Body of pancreas (tissue), 4 donors: ENCODE measurements at regions not wholly inside any gene's neighbourhood (a gene's known extent, or its start where the extent isn't known, plus 50 kb on each side); places are given as distances from the start of the nearest gene placed in this dataset.

Source experiments
- ATAC-seq: fragments of 150-250 bp; one replicate; pipeline ENCODE4 v1.9.1; 2016
- DNase-seq, 4 donors: peaks; one replicate each; pipeline ENCODE4 v3.0.0-alpha.2; 2019
- H3K27ac ChIP-seq, 4 donors: fragments of 200-600 bp; sonication (generic); 1 replicate in 3 of 4; 2 replicates in 1 of 4; pipeline versions ENCODE4 v1.5.1 to v1.6.1; 2016 to 2019; ENCODE audit warnings: mild to moderate bottlenecking in 1 of 4, mixed read lengths in 1 of 4, moderate library complexity in 1 of 4
- H3K27me3 ChIP-seq, 2 donors: fragments of 200-600 bp; sonication (generic); one replicate each; pipeline ENCODE4 v1.6.0; 2016; ENCODE audit warnings: mild to moderate bottlenecking in 1 of 2
- H3K36me3 ChIP-seq, 2 donors: fragments of 200-600 bp; sonication (generic); replicated peaks in 1 of 2; 2 replicates each; pipeline ENCODE4 v1.5.1; 2016; ENCODE audit warnings: low read depth in 2 of 2; ENCODE audit not compliant: insufficient read depth in 1 of 2
- H3K4me1 ChIP-seq: fragments of 200-600 bp; sonication (generic); one replicate; pipeline ENCODE4 v1.6.0; 2016
- H3K4me3 ChIP-seq, 2 donors: fragments of 200-600 bp; sonication (generic); 1 replicate in 1 of 2; 2 replicates in 1 of 2; pipeline ENCODE4 v1.5.1; 2016 to 2019
- H3K9me3 ChIP-seq, 3 donors: fragments of 200-600 bp; sonication (generic); 1 replicate in 2 of 3; 2 replicates in 1 of 3; pipeline ENCODE4 v1.5.1; 2016
- CTCF ChIP-seq, 7 experiments: fragments of 450-650 bp in 4 of 7; fragments of 200-600 bp in 3 of 7; sonication (generic) in 3 of 7; IDR thresholded peaks; one replicate each; pipeline ENCODE4 v1.5.1; 2016 to 2019; ENCODE audit warnings: antibody characterized with exemption in 7 of 7
- POLR2A ChIP-seq, 3 donors: fragments of 450-650 bp; IDR thresholded peaks; one replicate each; pipeline ENCODE4 v1.6.1; 2016; ENCODE audit warnings: antibody characterized with exemption in 3 of 3, mild to moderate bottlenecking in 2 of 3
- WGBS, 2 donors: methylation state at CpG; one replicate each; pipeline ENCODE4 v1.1.5; 2017; 5-methylcytosine and 5-hydroxymethylcytosine counted together
- intact Hi-C: fragments of 100-400 bp; cut with DNase I; formaldehyde crosslinking; loops from one replicate; pipeline ENCODE4 v1.15.1; 2023

DNA sequence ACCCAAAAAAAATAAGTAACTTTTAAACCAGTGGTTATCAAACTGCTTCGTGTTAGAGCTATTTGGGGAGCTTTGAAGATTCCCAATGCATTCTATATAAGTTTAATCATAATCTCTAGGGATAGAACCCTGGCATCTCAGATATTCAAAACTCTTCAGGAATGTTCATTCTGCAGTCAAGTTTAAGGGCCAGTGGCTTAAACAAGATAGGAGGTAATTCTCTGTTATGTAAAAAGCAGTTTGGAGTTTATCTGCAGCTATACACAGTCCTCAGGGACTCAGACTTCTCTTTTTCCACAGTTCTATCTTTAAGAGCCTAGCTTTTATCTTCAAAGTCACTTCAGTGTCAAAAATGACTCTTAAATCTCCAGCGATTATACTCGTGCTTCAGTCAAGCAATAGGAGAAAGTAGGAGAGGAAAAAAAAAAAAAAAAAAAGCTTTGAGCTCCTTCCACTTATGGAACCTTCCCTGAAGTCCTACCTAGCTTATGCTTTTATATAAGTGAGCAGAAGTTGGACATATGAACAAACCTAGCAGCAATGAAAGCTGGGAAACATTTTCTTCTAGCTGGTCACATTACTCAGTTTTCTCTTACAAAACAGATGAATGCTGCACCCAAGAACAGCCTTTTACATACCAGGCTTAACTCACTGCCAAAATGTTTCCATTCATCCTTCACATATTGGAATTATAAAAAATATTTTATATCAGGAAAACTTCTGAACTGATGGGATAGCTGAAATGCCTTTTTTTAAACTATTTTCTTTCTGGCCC lies 302.8 kb downstream of the FSCB start:
- DNase-seq, result no peak
- Histone ChIP-seq H3K4me1 (no peaks in the 10 kb centered on the region), H3K4me3 (no peak overlapping the region), H3K9me3 (no peaks in the 10 kb centered on the region), H3K27ac (no peak overlapping the region), H3K36me3 (no peaks in the 10 kb centered on the region), H3K27me3 (no peaks in the 10 kb centered on the region)
- intact Hi-C loops, result no loop called here
- no peak for ATAC-seq
- TF ChIP-seq POLR2A (IDR thresholded peaks at IDR 0.05) (no peak), CTCF (IDR thresholded peaks at IDR 0.05) (no peak)
- 20 to 30% methylated on average over 3 of the region's 3 CpGs for WGBS, 2 donors

DNA sequence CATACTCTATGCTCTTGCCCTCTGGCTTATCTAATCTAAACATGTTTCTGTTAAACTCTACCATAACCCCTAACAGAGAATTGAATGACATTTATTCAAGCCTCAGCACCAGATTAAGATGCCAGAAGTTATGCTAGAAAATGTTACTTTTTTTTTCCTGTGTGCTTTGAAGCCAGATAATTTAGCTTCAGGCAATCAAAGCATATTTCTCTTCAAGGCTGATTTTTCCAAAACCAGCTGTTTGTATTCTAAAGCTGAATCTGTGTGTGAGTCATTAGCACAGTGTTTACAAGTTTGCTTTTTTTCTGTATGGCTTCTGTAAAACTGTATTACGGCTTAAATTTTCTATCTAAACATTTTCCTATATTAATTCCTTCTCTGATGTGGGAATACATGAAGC lies 326.1 kb downstream of the FSCB start:
- no peak for TF ChIP-seq POLR2A (IDR thresholded peaks at IDR 0.05)
- TF ChIP-seq CTCF (IDR thresholded peaks at IDR 0.05), result no peak
- H3K4me1 ChIP-seq, result no peaks in the 10 kb centered on the region
- no peak for DNase-seq
- H3K27me3 ChIP-seq, result no peaks in the 10 kb centered on the region
- ATAC-seq, result no peak
- 44 to 52% methylated on average over 1 of the region's 1 CpG for WGBS, 2 donors
- no peaks in the 10 kb centered on the region for H3K9me3 ChIP-seq
- intact Hi-C loops, result no loop called here
- no peak overlapping the region for H3K27ac ChIP-seq
- H3K4me3 ChIP-seq, result no peak overlapping the region
- H3K36me3 ChIP-seq, result no peaks in the 10 kb centered on the region

GRCh38 chr14:44170556-44170955 lies 336.5 kb downstream of the FSCB start:
- Histone ChIP-seq H3K9me3 (no peaks in the 10 kb centered on the region), H3K36me3 (no peaks in the 10 kb centered on the region), H3K4me3 (no peak overlapping the region), H3K27ac (no peak overlapping the region), H3K27me3 (no peaks in the 10 kb centered on the region), H3K4me1 (no peaks in the 10 kb centered on the region)
- no peak for DNase-seq
- intact Hi-C loops, result no loop called here
- 44 to 58% methylated on average over 4 of the region's 4 CpGs for WGBS, 2 donors
- no peak for ATAC-seq
- no peak for TF ChIP-seq POLR2A (IDR thresholded peaks at IDR 0.05)
- no peak for TF ChIP-seq CTCF (IDR thresholded peaks at IDR 0.05)

DNA sequence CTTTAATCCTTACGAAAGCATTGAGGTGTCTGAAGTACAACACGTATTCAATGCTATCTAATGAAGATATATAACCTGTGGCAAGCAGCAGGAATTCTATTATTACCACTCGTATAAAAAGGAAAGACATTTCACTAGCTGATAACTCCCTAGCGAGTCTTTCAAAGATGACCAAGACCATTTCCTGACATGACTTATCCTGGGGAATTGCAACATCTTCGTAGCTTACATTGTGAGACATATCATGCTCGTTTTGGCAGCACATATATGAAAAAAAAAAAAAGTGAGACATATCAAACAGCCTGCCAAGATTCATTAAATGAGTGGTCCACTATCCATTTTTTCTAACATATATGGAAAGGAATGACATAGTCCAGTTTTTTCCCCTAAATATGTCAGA lies 337.0 kb downstream of the FSCB start:
- Histone ChIP-seq H3K27ac (no peak overlapping the region), H3K27me3 (no peaks in the 10 kb centered on the region), H3K4me3 (no peak overlapping the region), H3K9me3 (no peaks in the 10 kb centered on the region), H3K4me1 (no peaks in the 10 kb centered on the region), H3K36me3 (no peaks in the 10 kb centered on the region)
- intact Hi-C loops, result no loop called here
- TF ChIP-seq CTCF (IDR thresholded peaks at IDR 0.05) (no peak), POLR2A (IDR thresholded peaks at IDR 0.05) (no peak)
- no peak for ATAC-seq
- no peak for DNase-seq
- WGBS, 2 donors, result 52 to 53% methylated on average over 6 of the region's 6 CpGs

GRCh38 chr14:44168566-44168965 lies 338.5 kb downstream of the FSCB start:
- intact Hi-C loops, result no loop called here
- H3K27ac ChIP-seq, result no peak overlapping the region
- H3K4me3 ChIP-seq, result no peak overlapping the region
- no peak for ATAC-seq
- H3K9me3 ChIP-seq, result no peaks in the 10 kb centered on the region
- H3K4me1 ChIP-seq, result no peaks in the 10 kb centered on the region
- TF ChIP-seq CTCF (IDR thresholded peaks at IDR 0.05), result no peak
- no peak for TF ChIP-seq POLR2A (IDR thresholded peaks at IDR 0.05)
- no peaks in the 10 kb centered on the region for H3K36me3 ChIP-seq
- no peak for DNase-seq
- no peaks in the 10 kb centered on the region for H3K27me3 ChIP-seq
